ENCODE measurements at regions not wholly inside any gene's neighbourhood (a gene's known extent, or its start where the extent isn't known, plus 50 kb on each side); places are given as distances from the start of the nearest gene placed in this dataset.

DNA sequence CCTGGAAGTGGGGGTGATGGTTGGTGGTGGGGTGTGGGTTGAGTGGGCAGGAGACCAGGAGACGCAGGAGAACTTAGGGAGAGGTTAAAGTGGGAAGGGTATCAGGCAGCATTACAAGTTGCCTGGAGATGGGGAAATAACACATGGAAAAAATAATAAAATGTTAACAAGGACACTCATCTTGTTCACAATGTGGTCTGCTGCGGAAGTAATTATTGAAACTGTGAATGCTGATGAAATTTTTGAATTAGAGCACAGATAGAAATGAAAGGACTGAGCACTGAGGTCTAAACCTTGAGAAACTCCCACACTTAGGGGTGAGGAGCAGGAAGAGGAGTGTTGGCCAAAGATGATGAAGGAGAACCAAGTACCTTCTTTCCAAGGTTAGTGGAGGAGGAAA, 346.0 kb upstream of the PLET1 start:
- TF ChIP-seq, protein P1, sequence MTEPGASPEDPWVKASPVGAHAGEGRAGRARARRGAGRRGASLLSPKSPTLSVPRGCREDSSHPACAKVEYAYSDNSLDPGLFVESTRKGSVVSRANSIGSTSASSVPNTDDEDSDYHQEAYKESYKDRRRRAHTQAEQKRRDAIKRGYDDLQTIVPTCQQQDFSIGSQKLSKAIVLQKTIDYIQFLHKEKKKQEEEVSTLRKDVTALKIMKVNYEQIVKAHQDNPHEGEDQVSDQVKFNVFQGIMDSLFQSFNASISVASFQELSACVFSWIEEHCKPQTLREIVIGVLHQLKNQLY (CRISPR knock-in tag; IDR thresholded peaks at IDR 0.05): no peak
- TF ChIP-seq, protein P2, sequence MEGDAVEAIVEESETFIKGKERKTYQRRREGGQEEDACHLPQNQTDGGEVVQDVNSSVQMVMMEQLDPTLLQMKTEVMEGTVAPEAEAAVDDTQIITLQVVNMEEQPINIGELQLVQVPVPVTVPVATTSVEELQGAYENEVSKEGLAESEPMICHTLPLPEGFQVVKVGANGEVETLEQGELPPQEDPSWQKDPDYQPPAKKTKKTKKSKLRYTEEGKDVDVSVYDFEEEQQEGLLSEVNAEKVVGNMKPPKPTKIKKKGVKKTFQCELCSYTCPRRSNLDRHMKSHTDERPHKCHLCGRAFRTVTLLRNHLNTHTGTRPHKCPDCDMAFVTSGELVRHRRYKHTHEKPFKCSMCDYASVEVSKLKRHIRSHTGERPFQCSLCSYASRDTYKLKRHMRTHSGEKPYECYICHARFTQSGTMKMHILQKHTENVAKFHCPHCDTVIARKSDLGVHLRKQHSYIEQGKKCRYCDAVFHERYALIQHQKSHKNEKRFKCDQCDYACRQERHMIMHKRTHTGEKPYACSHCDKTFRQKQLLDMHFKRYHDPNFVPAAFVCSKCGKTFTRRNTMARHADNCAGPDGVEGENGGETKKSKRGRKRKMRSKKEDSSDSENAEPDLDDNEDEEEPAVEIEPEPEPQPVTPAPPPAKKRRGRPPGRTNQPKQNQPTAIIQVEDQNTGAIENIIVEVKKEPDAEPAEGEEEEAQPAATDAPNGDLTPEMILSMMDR (IDR thresholded peaks at IDR 0.05): no peak
- TF ChIP-seq MXD4 (CRISPR knock-in tag; IDR thresholded peaks at IDR 0.05; ENCODE audit: borderline replicate concordance): no peak
- no peak for TF ChIP-seq ESRRA (CRISPR knock-in tag; IDR thresholded peaks at IDR 0.05; ENCODE audit: borderline replicate concordance)
- TF ChIP-seq, protein P3, sequence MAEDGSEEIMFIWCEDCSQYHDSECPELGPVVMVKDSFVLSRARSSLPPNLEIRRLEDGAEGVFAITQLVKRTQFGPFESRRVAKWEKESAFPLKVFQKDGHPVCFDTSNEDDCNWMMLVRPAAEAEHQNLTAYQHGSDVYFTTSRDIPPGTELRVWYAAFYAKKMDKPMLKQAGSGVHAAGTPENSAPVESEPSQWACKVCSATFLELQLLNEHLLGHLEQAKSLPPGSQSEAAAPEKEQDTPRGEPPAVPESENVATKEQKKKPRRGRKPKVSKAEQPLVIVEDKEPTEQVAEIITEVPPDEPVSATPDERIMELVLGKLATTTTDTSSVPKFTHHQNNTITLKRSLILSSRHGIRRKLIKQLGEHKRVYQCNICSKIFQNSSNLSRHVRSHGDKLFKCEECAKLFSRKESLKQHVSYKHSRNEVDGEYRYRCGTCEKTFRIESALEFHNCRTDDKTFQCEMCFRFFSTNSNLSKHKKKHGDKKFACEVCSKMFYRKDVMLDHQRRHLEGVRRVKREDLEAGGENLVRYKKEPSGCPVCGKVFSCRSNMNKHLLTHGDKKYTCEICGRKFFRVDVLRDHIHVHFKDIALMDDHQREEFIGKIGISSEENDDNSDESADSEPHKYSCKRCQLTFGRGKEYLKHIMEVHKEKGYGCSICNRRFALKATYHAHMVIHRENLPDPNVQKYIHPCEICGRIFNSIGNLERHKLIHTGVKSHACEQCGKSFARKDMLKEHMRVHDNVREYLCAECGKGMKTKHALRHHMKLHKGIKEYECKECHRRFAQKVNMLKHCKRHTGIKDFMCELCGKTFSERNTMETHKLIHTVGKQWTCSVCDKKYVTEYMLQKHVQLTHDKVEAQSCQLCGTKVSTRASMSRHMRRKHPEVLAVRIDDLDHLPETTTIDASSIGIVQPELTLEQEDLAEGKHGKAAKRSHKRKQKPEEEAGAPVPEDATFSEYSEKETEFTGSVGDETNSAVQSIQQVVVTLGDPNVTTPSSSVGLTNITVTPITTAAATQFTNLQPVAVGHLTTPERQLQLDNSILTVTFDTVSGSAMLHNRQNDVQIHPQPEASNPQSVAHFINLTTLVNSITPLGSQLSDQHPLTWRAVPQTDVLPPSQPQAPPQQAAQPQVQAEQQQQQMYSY (CRISPR knock-in tag; IDR thresholded peaks at IDR 0.05): no peak
- TF ChIP-seq ZNF232 (CRISPR knock-in tag; IDR thresholded peaks at IDR 0.05): no peak
- no peak for TF ChIP-seq SP1 (CRISPR knock-in tag; conservative IDR thresholded peaks at IDR 0.05)
- TF ChIP-seq, protein P4, sequence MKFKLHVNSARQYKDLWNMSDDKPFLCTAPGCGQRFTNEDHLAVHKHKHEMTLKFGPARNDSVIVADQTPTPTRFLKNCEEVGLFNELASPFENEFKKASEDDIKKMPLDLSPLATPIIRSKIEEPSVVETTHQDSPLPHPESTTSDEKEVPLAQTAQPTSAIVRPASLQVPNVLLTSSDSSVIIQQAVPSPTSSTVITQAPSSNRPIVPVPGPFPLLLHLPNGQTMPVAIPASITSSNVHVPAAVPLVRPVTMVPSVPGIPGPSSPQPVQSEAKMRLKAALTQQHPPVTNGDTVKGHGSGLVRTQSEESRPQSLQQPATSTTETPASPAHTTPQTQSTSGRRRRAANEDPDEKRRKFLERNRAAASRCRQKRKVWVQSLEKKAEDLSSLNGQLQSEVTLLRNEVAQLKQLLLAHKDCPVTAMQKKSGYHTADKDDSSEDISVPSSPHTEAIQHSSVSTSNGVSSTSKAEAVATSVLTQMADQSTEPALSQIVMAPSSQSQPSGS (CRISPR knock-in tag; IDR thresholded peaks at IDR 0.05; ENCODE audit: borderline replicate concordance, low read depth): no peak
- TF ChIP-seq TP53 (CRISPR knock-in tag; IDR thresholded peaks at IDR 0.05): no peak
- TF ChIP-seq GABPB1 (CRISPR knock-in tag; IDR thresholded peaks at IDR 0.05): no peak

All from WTC11 (cell line).